Prostate gland (tissue), 2 donors: ENCODE measurements at regions not wholly inside any gene's neighbourhood (a gene's known extent, or its start where the extent isn't known, plus 50 kb on each side); places are given as distances from the start of the nearest gene placed in this dataset.

Experiments
- CTCF ChIP-seq, 4 experiments: fragments of 200-600 bp in 2 of 4; fragments of 450-650 bp in 2 of 4; sonication (generic) in 2 of 4; IDR thresholded peaks; 1 replicate in 3 of 4; 2 replicates in 1 of 4; pipeline ENCODE4 v1.5.1; 2016 to 2019; ENCODE audit warnings: antibody characterized with exemption in 4 of 4, mild to moderate bottlenecking in 2 of 4, moderate library complexity in 2 of 4
- POLR2A ChIP-seq: fragments of 450-650 bp; IDR thresholded peaks from one replicate; pipeline ENCODE4 v1.6.1; 2016; ENCODE audit warnings: antibody characterized with exemption, mild to moderate bottlenecking
- POLR2AphosphoS5 ChIP-seq: sonication (generic); formaldehyde crosslinking; IDR thresholded peaks from one replicate; pipeline ENCODE4 v1.6.1; 2017; ENCODE audit warnings: antibody characterized with exemption

GRCh38 chr6:88442737-88443136 lies 276.6 kb upstream of the CNR1 start:
- TF ChIP-seq CTCF (IDR thresholded peaks at IDR 0.05) (no peak), POLR2A (no peak), POLR2AphosphoS5 (no peak)
